ENCODE measurements at regions not wholly inside any gene's neighbourhood (a gene's known extent, or its start where the extent isn't known, plus 50 kb on each side); places are given as distances from the start of the nearest gene placed in this dataset.
"Not testable (repeated sequence)": the region's sequence is repeated elsewhere in the genome, so short reads cannot be mapped to it uniquely, and the experiment has no call there.

GRCh38 chr13:87972568-87972967 is 301.4 kb downstream of the SLITRK5 start:
- Histone ChIP-seq H3K9me3 (ENCODE audit: control insufficient read depth, insufficient read depth, low read length) (peaks cover 2% of the 10 kb centered on the region; the same call in 1 of the 2 replicates), H3K27ac (ENCODE audit: low read depth, low read length) (no peak overlapping the region), H3K4me3 (ENCODE audit: low read depth, low read length) (no peak overlapping the region), H3K27me3 (ENCODE audit: control insufficient read depth, insufficient read depth, low read length) (no peaks in the 10 kb centered on the region)
- ChIA-PET CTCF (no interaction called here), POLR2A (no interaction called here)
- no peak for TF ChIP-seq CTCF (IDR thresholded peaks at IDR 0.05; ENCODE audit: low read depth, low read length)
- no peak for DNase-seq (ENCODE audit: low read depth, low spot score)

- no peak for TF ChIP-seq CTCF (IDR thresholded peaks at IDR 0.05; ENCODE audit: low read depth, low read length)
- peaks cover 2% of the 10 kb centered on the region; the same call in 1 of the 2 replicates for H3K9me3 ChIP-seq (ENCODE audit: control insufficient read depth, insufficient read depth, low read length)
- H3K27me3 ChIP-seq (ENCODE audit: control insufficient read depth, insufficient read depth, low read length) = no peaks in the 10 kb centered on the region
- no peak for DNase-seq (ENCODE audit: low read depth, low spot score)
- no peak overlapping the region for H3K4me3 ChIP-seq (ENCODE audit: low read depth, low read length)
- ChIA-PET CTCF (no interaction called here), POLR2A (no interaction called here)
- H3K27ac ChIP-seq (ENCODE audit: low read depth, low read length) = no peak overlapping the region
These were observed 303.9 kb downstream of the SLITRK5 start for GRCh38 chr13:87975035-87975434.

- H3K27me3 ChIP-seq (ENCODE audit: control insufficient read depth, insufficient read depth, low read length); CTCF ChIA-PET; H3K9me3 ChIP-seq (ENCODE audit: control insufficient read depth, insufficient read depth, low read length); H3K4me3 ChIP-seq (ENCODE audit: low read depth, low read length); DNase-seq (ENCODE audit: low read depth, low spot score); POLR2A ChIA-PET; H3K27ac ChIP-seq (ENCODE audit: low read depth, low read length): not testable (repeated sequence)
These were observed 305.5 kb downstream of the SLITRK5 start for GRCh38 chr13:87976650-87977049.

- Histone ChIP-seq H3K27ac (ENCODE audit: low read depth, low read length) (no peak overlapping the region), H3K4me3 (ENCODE audit: low read depth, low read length) (no peak overlapping the region), H3K27me3 (ENCODE audit: control insufficient read depth, insufficient read depth, low read length) (no peaks in the 10 kb centered on the region), H3K9me3 (ENCODE audit: control insufficient read depth, insufficient read depth, low read length) (peaks cover 2% of the 10 kb centered on the region; the same call in 1 of the 2 replicates)
- POLR2A ChIA-PET = no interaction called here
- TF ChIP-seq CTCF (IDR thresholded peaks at IDR 0.05; ENCODE audit: low read depth, low read length) = no peak
- CTCF ChIA-PET = no interaction called here
- no peak for DNase-seq (ENCODE audit: low read depth, low spot score)
These were observed 310.2 kb downstream of the SLITRK5 start for GRCh38 chr13:87981416-87981815.

- H3K9me3 ChIP-seq (ENCODE audit: control insufficient read depth, insufficient read depth, low read length) = no peaks in the 10 kb centered on the region
- ChIA-PET POLR2A (no interaction called here), CTCF (no interaction called here)
- no peak for DNase-seq (ENCODE audit: low read depth, low spot score)
- no peak overlapping the region for H3K4me3 ChIP-seq (ENCODE audit: low read depth, low read length)
- no peak for TF ChIP-seq CTCF (IDR thresholded peaks at IDR 0.05; ENCODE audit: low read depth, low read length)
- H3K27me3 ChIP-seq (ENCODE audit: control insufficient read depth, insufficient read depth, low read length) = no peaks in the 10 kb centered on the region
- H3K27ac ChIP-seq (ENCODE audit: low read depth, low read length) = no peak overlapping the region
These were observed 311.2 kb downstream of the SLITRK5 start for GRCh38 chr13:87982400-87982799.

GRCh38 chr13:87986639-87987250 is 315.6 kb downstream of the SLITRK5 start:
- POLR2A ChIA-PET = no interaction called here
- CTCF ChIA-PET = no interaction called here
- no peak overlapping the region for H3K4me3 ChIP-seq (ENCODE audit: low read depth, low read length)
- H3K27me3 ChIP-seq (ENCODE audit: control insufficient read depth, insufficient read depth, low read length) = no peaks in the 10 kb centered on the region
- no peak overlapping the region for H3K27ac ChIP-seq (ENCODE audit: low read depth, low read length)
- TF ChIP-seq CTCF (IDR thresholded peaks at IDR 0.05; ENCODE audit: low read depth, low read length) = no peak
- H3K9me3 ChIP-seq (ENCODE audit: control insufficient read depth, insufficient read depth, low read length) = no peaks in the 10 kb centered on the region
- DNase-seq (ENCODE audit: low read depth, low spot score) = no peak

Data from AG04450 (cell line).